ENCODE measurements at regions not wholly inside any gene's neighbourhood (a gene's known extent, or its start where the extent isn't known, plus 50 kb on each side); places are given as distances from the start of the nearest gene placed in this dataset.

GRCh38 chr15:29320420-29320819, 50.8 kb upstream of the NSMCE3 start:
- POLR2A ChIA-PET = no interaction called here
- CTCF ChIA-PET = no interaction called here

GRCh38 chr15:29319823-29320222, 50.2 kb upstream of the NSMCE3 start:
- ChIA-PET CTCF (interaction anchor here (1.2 kb wide), 1 partner anchor 9 kb away, joined by 4 read pairs; no protein-coding TSS in a partner anchor), POLR2A (no interaction called here)
- no peak for TF ChIP-seq CTCF (IDR thresholded peaks at IDR 0.05; ENCODE audit: control extremely low read depth, extremely low read depth, low read depth, missing control alignments)
- DNase-seq (ENCODE audit: extremely low spot score) = no peak

More at GRCh38 chr15:29320420-29320819, 50.8 kb upstream of the NSMCE3 start:
- DNase-seq (ENCODE audit: extremely low spot score) = no peak
- no peak for TF ChIP-seq CTCF (IDR thresholded peaks at IDR 0.05; ENCODE audit: control extremely low read depth, extremely low read depth, low read depth, missing control alignments)

Data from GM10248 (cell line).